ENCODE measurements at regions not wholly inside any gene's neighbourhood (a gene's known extent, or its start where the extent isn't known, plus 50 kb on each side); places are given as distances from the start of the nearest gene placed in this dataset.
"Not testable (repeated sequence)": the region's sequence is repeated elsewhere in the genome, so short reads cannot be mapped to it uniquely, and the experiment has no call there.

- in situ Hi-C loops (cut with MboI; ENCODE audit: low sequenced_read_pairs in 4 of 4); intact Hi-C loops (cut with DNase I; ENCODE audit: low total_unique reads); H3K36me3 ChIP-seq; ATAC-seq; H3K27ac ChIP-seq; H3K27me3 ChIP-seq; H3K4me3 ChIP-seq; H3K9me3 ChIP-seq; H3K4me1 ChIP-seq; DNase-seq: not testable (repeated sequence)
Observed at GRCh38 chr7:65124600-65124999, 118.1 kb upstream of the ERV3-1 start.

- H3K4me3 ChIP-seq; in situ Hi-C loops (cut with MboI; ENCODE audit: low sequenced_read_pairs in 4 of 4); H3K9me3 ChIP-seq; ATAC-seq; H3K4me1 ChIP-seq; H3K27me3 ChIP-seq; H3K27ac ChIP-seq; intact Hi-C loops (cut with DNase I; ENCODE audit: low total_unique reads); H3K36me3 ChIP-seq; DNase-seq: not testable (repeated sequence)
Observed at GRCh38 chr7:65105650-65106203, 99.2 kb upstream of the ERV3-1 start.

- H3K4me3 ChIP-seq; H3K27me3 ChIP-seq; H3K4me1 ChIP-seq; H3K9me3 ChIP-seq; intact Hi-C loops (cut with DNase I; ENCODE audit: low total_unique reads); DNase-seq; H3K27ac ChIP-seq; in situ Hi-C loops (cut with MboI; ENCODE audit: low sequenced_read_pairs in 4 of 4); ATAC-seq; H3K36me3 ChIP-seq: not testable (repeated sequence)
Observed at GRCh38 chr7:65100499-65100898, 94.0 kb upstream of the ERV3-1 start.

- in situ Hi-C loops (cut with MboI; ENCODE audit: low sequenced_read_pairs in 4 of 4); intact Hi-C loops (cut with DNase I; ENCODE audit: low total_unique reads): not testable (repeated sequence)
- H3K27ac ChIP-seq: peak overlapping the region; percentile 77 to 89 (median 82)
Observed at GRCh38 chr7:65081669-65082055, 75.2 kb upstream of the ERV3-1 start.

GRCh38 chr7:65080799-65081668 lies 74.5 kb upstream of the ERV3-1 start:
- intact Hi-C loops (cut with DNase I; ENCODE audit: low total_unique reads); in situ Hi-C loops (cut with MboI; ENCODE audit: low sequenced_read_pairs in 4 of 4); H3K9me3 ChIP-seq; H3K4me1 ChIP-seq; H3K36me3 ChIP-seq; H3K27me3 ChIP-seq: not testable (repeated sequence)
- TF ChIP-seq POLR2A (IDR thresholded peaks at IDR 0.05): peak; percentile 43 to 75
- H3K27ac ChIP-seq: peak overlapping the region; percentile 77 to 89 (median 82)
- DNase-seq: peak; percentile 84 to 92
- H3K4me3 ChIP-seq: peak overlapping the region; percentile 64 to 83 (median 72)
- ATAC-seq: peak; percentile 98

More at GRCh38 chr7:65081669-65082055, 75.2 kb upstream of the ERV3-1 start:
- H3K27me3 ChIP-seq, H3K36me3 ChIP-seq, H3K4me1 ChIP-seq, DNase-seq, H3K9me3 ChIP-seq, ATAC-seq: not testable (repeated sequence)
- H3K4me3 ChIP-seq: peak overlapping the region; percentile 64 to 83 (median 72)

GRCh38 chr7:65074959-65075358 lies 68.5 kb upstream of the ERV3-1 start:
- H3K9me3 ChIP-seq; intact Hi-C loops (cut with DNase I; ENCODE audit: low total_unique reads); DNase-seq; H3K27me3 ChIP-seq; H3K27ac ChIP-seq; ATAC-seq; H3K4me3 ChIP-seq; H3K4me1 ChIP-seq; H3K36me3 ChIP-seq: not testable (repeated sequence)
- in situ Hi-C loops (cut with MboI; ENCODE audit: low sequenced_read_pairs in 4 of 4): loop anchor here in 1 of 4 donors (25.0 kb wide), 1 partner anchor 687 kb away; no protein-coding TSS in a partner anchor

GRCh38 chr7:65073160-65073559 lies 66.7 kb upstream of the ERV3-1 start:
- H3K27ac ChIP-seq; DNase-seq; H3K27me3 ChIP-seq; H3K9me3 ChIP-seq; H3K36me3 ChIP-seq; H3K4me3 ChIP-seq; ATAC-seq; H3K4me1 ChIP-seq; intact Hi-C loops (cut with DNase I; ENCODE audit: low total_unique reads): not testable (repeated sequence)
- in situ Hi-C loops (cut with MboI; ENCODE audit: low sequenced_read_pairs in 4 of 4): loop anchor here in 1 of 4 donors (25.0 kb wide), 1 partner anchor 689 kb away; no protein-coding TSS in a partner anchor

GRCh38 chr7:65071854-65072431 lies 65.5 kb upstream of the ERV3-1 start:
- in situ Hi-C loops (cut with MboI; ENCODE audit: low sequenced_read_pairs in 4 of 4): loop anchor here in 1 of 4 donors (25.0 kb wide), 1 partner anchor 690 kb away; no protein-coding TSS in a partner anchor
- DNase-seq: not testable (repeated sequence)

GRCh38 chr7:65069476-65069875 lies 63.0 kb upstream of the ERV3-1 start:
- not testable (repeated sequence) for H3K9me3 ChIP-seq, ATAC-seq, H3K4me1 ChIP-seq, H3K27me3 ChIP-seq, H3K4me3 ChIP-seq, H3K27ac ChIP-seq, DNase-seq
- in situ Hi-C loops (cut with MboI; ENCODE audit: low sequenced_read_pairs in 4 of 4): loop anchor here in 1 of 4 donors (25.0 kb wide), 1 partner anchor 693 kb away; no protein-coding TSS in a partner anchor
- peaks cover 0 to 12% of the 10 kb centered on the region in 2 donors for H3K36me3 ChIP-seq
- intact Hi-C loops (cut with DNase I; ENCODE audit: low total_unique reads): loop anchor here (10.0 kb wide), 1 partner anchor 115 kb away; no protein-coding TSS in a partner anchor

More at GRCh38 chr7:65071854-65072431, 65.5 kb upstream of the ERV3-1 start:
- H3K27me3 ChIP-seq; H3K36me3 ChIP-seq; H3K9me3 ChIP-seq; ATAC-seq; intact Hi-C loops (cut with DNase I; ENCODE audit: low total_unique reads); H3K27ac ChIP-seq; H3K4me3 ChIP-seq; H3K4me1 ChIP-seq: not testable (repeated sequence)

GRCh38 chr7:65062566-65062965 lies 56.1 kb upstream of the ERV3-1 start:
- H3K9me3 ChIP-seq, DNase-seq, H3K27me3 ChIP-seq, H3K4me3 ChIP-seq, H3K36me3 ChIP-seq, ATAC-seq: not testable (repeated sequence)
- intact Hi-C loops (cut with DNase I; ENCODE audit: low total_unique reads) (loop anchor here (10.0 kb wide), 1 partner anchor 108 kb away; no protein-coding TSS in a partner anchor), in situ Hi-C loops (cut with MboI; ENCODE audit: low sequenced_read_pairs in 4 of 4) (loop anchor here in 1 of 4 donors (25.0 kb wide), 1 partner anchor 700 kb away; no protein-coding TSS in a partner anchor)
- Histone ChIP-seq H3K27ac (peak overlapping the region in 1 of 4 donors; percentile 8), H3K4me1 (peaks cover 16 to 18% of the 10 kb centered on the region in 2 donors)

- peaks cover 17 to 18% of the 10 kb centered on the region in 2 donors for H3K4me1 ChIP-seq
- intact Hi-C loops (cut with DNase I; ENCODE audit: low total_unique reads); ATAC-seq; H3K4me3 ChIP-seq; DNase-seq; H3K9me3 ChIP-seq; H3K36me3 ChIP-seq; H3K27me3 ChIP-seq: not testable (repeated sequence)
- peak overlapping the region in 2 of 4 donors; percentile 5 to 31 for H3K27ac ChIP-seq
- in situ Hi-C loops (cut with MboI; ENCODE audit: low sequenced_read_pairs in 4 of 4): loop anchor here in 1 of 4 donors (25.0 kb wide), 1 partner anchor 703 kb away; no protein-coding TSS in a partner anchor
Observed at GRCh38 chr7:65059247-65059646, 52.8 kb upstream of the ERV3-1 start.

Measured in gastrocnemius medialis (tissue), 4 donors.